ENCODE measurements at regions not wholly inside any gene's neighbourhood (a gene's known extent, or its start where the extent isn't known, plus 50 kb on each side); places are given as distances from the start of the nearest gene placed in this dataset.

DNA sequence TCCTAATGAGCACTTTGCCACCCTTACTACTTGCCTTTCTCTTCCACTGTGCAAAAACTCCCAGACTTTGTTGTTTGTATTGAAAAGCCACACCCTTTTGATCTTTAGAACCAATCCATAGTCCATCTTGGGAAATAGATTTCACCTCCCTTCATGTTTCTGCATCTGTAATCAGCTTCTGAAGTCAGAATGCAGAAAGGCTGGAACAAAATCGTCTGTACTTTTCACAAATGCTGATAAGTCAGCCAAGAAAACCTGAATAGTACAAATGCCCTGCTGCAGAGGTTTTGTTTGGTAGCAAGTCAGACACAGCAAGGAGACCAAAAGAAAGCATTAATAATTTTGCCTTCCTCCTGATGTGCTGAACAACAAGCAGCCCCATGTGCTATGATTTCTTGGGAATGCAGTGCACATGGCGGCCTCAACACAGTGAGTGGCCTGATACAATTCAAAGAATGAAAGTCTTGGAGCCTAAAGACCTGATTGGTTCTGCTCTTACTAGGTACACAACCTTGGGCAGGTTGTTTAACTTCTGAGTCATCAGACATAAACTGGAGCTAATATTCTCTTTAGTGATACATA is 59.2 kb upstream of the STK32A start (continued):
- TF ChIP-seq, protein P1, sequence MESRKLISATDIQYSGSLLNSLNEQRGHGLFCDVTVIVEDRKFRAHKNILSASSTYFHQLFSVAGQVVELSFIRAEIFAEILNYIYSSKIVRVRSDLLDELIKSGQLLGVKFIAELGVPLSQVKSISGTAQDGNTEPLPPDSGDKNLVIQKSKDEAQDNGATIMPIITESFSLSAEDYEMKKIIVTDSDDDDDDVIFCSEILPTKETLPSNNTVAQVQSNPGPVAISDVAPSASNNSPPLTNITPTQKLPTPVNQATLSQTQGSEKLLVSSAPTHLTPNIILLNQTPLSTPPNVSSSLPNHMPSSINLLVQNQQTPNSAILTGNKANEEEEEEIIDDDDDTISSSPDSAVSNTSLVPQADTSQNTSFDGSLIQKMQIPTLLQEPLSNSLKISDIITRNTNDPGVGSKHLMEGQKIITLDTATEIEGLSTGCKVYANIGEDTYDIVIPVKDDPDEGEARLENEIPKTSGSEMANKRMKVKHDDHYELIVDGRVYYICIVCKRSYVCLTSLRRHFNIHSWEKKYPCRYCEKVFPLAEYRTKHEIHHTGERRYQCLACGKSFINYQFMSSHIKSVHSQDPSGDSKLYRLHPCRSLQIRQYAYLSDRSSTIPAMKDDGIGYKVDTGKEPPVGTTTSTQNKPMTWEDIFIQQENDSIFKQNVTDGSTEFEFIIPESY (IDR thresholded peaks at IDR 0.05): peak; percentile 78
- peak; percentile 44 for TF ChIP-seq NR2F2 (IDR thresholded peaks at IDR 0.05)
- TF ChIP-seq, protein P2, sequence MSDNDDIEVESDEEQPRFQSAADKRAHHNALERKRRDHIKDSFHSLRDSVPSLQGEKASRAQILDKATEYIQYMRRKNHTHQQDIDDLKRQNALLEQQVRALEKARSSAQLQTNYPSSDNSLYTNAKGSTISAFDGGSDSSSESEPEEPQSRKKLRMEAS (IDR thresholded peaks at IDR 0.05): peak; percentile 89
- peak; percentile 96 for TF ChIP-seq SP1 (IDR thresholded peaks at IDR 0.05)

DNA sequence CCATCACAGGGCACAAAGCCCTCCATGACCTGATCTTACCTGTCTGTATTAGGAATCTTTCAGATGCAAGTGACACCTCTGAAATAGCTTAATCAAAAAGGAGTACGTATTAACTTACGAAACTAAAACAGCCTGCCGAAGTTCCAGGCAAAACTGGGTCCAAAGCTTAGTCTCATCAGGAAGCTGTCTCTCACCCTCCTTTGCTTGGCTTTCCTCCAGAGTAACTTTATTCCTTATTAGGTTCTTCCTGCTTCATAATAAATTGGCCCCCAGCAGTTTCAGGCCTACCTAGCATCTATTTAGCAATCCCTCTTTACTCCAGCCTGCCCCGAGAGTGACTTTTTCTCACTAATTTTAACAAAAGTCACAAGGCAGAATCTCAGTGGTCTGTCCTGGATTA is 58.4 kb upstream of the STK32A start:
- no peak overlapping the region for H3K9ac ChIP-seq (ENCODE audit: low read depth in 1 of 2, low read length in 2 of 2)
- DNase-seq (ENCODE audit: low spot score): no peak
- H3K9me3 ChIP-seq (ENCODE audit: control insufficient read depth in 4 of 4, low read length in 3 of 4): no peaks in the 10 kb centered on the region
- 43% methylated on average over 4 of the region's 4 CpGs for WGBS
- H3K4me3 ChIP-seq (ENCODE audit: low read depth in 1 of 3, low read length in 3 of 3): no peak overlapping the region
- no peaks in the 10 kb centered on the region for H3K27me3 ChIP-seq (ENCODE audit: control insufficient read depth in 4 of 4, insufficient read depth in 4 of 4, low read length in 3 of 4)
- peak overlapping the region; percentile 42 to 55 for H3K27ac ChIP-seq (ENCODE audit: low read depth in 1 of 2, low read length in 2 of 2)
- H3K4me1 ChIP-seq (ENCODE audit: control insufficient read depth in 4 of 4, insufficient read depth in 4 of 4, low read length in 3 of 4): peaks cover 8 to 27% (median 18%) of the 10 kb centered on the region in 4 donors
- peak; percentile 50 to 64 for TF ChIP-seq HNF4A (conservative IDR thresholded peaks at IDR 0.05)
- peak in 1 of 2 donors; percentile 7 for TF ChIP-seq RXRA (IDR thresholded peaks at IDR 0.05)
- peak; percentile 52 for TF ChIP-seq SP1 (IDR thresholded peaks at IDR 0.05)
- TF ChIP-seq, protein P3, sequence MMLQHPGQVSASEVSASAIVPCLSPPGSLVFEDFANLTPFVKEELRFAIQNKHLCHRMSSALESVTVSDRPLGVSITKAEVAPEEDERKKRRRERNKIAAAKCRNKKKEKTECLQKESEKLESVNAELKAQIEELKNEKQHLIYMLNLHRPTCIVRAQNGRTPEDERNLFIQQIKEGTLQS (IDR thresholded peaks at IDR 0.05): no peak
- no peak for TF ChIP-seq EGR1 (IDR thresholded peaks at IDR 0.05; ENCODE audit: low read depth in 2 of 2)
- no peaks in the 10 kb centered on the region for H3K36me3 ChIP-seq (ENCODE audit: control insufficient read depth in 4 of 4, insufficient read depth in 3 of 4, low read depth in 1 of 4, low read length in 3 of 4)

DNA sequence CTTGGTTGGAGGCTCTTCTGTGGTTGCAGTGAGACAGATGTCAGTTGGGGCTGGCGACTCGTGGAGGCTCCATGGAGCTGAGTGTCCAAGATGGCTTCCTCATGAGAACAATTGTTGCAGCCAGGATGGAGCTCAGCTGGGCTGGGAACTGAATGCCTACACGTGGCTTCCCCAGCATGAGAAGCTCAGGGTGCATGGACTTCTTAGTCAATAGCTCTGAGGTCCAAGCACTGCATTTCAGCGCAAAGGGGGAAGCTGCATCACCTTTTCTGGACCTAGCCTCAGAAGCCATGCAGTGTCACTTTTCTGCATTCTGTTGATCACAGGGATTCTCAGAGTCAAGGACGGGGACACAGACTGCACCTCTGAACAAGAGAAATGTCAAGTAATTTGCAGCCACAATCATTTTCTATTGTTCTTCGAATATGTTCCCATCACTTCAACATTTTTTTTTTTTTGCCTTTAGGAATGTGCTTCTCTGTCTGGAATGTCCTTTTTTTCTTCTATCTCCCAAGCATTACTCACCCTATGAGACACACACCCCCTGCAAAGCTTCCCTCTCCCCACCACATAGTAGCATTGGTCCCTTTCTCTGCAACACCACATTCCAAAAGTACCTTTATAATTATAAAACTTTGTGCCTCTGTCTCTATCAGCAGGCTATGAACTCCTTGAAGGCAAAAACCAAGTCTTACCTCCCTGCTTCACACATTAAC is 57.5 kb upstream of the STK32A start:
- H3K4me3 ChIP-seq (ENCODE audit: low read depth in 1 of 3, low read length in 3 of 3): no peak overlapping the region
- H3K36me3 ChIP-seq (ENCODE audit: control insufficient read depth in 4 of 4, insufficient read depth in 3 of 4, low read depth in 1 of 4, low read length in 3 of 4): no peaks in the 10 kb centered on the region
- WGBS: 80% methylated on average over 6 of the region's 6 CpGs
- no peak overlapping the region for H3K9ac ChIP-seq (ENCODE audit: low read depth in 1 of 2, low read length in 2 of 2)
- H3K27me3 ChIP-seq (ENCODE audit: control insufficient read depth in 4 of 4, insufficient read depth in 4 of 4, low read length in 3 of 4): no peaks in the 10 kb centered on the region
- H3K27ac ChIP-seq (ENCODE audit: low read depth in 1 of 2, low read length in 2 of 2): no peak overlapping the region
- H3K9me3 ChIP-seq (ENCODE audit: control insufficient read depth in 4 of 4, low read length in 3 of 4): no peaks in the 10 kb centered on the region
- TF ChIP-seq, protein P3 (IDR thresholded peaks at IDR 0.05): no peak
- TF ChIP-seq FOXA2 (IDR thresholded peaks at IDR 0.05) (no peak), TAF1 (conservative IDR thresholded peaks at IDR 0.05) (no peak), EGR1 (IDR thresholded peaks at IDR 0.05; ENCODE audit: low read depth in 2 of 2) (no peak), RAD21 (IDR thresholded peaks at IDR 0.05) (no peak), FOXA1 (IDR thresholded peaks at IDR 0.05) (no peak)
- DNase-seq (ENCODE audit: low spot score): no peak
- H3K4me1 ChIP-seq (ENCODE audit: control insufficient read depth in 4 of 4, insufficient read depth in 4 of 4, low read length in 3 of 4): peaks cover 8 to 27% (median 18%) of the 10 kb centered on the region in 4 donors
